WTC11 (cell line): ENCODE measurements at regions not wholly inside any gene's neighbourhood (a gene's known extent, or its start where the extent isn't known, plus 50 kb on each side); places are given as distances from the start of the nearest gene placed in this dataset.

Source experiments
- ATAC-seq: fragments of 200-7000 bp; cut with Tn5 transposase; 2 replicates; pipeline ENCODE4 v1.10.0; 2021; ENCODE audit warnings: mild to moderate bottlenecking, moderate library complexity
- CTCF ChIA-PET: fragments of 300-600 bp; sonication (Branson Sonifier 250); formaldehyde crosslinking; loops from one replicate; lab custom pipeline; 2021; ENCODE audit warnings: antibody characterized with exemption; lab: Charles Lee
- POLR2A ChIA-PET: fragments of 350-600 bp; sonication (Branson Sonifier 250); formaldehyde crosslinking; loops from one replicate; lab custom pipeline; 2021; ENCODE audit warnings: antibody characterized with exemption; lab: Charles Lee
- DNase-seq: peaks from one replicate; pipeline ENCODE4 v3.0.0; 2021; ENCODE audit warnings: low spot score
- H3K27ac Mint-ChIP-seq: 2 replicates; pipeline ENCODE4 v1.8.0; 2021; ENCODE audit warnings: mixed read lengths
- H3K27me3 Mint-ChIP-seq: 2 replicates; pipeline ENCODE4 v1.8.0; 2021; ENCODE audit warnings: low read depth, mild to moderate bottlenecking, moderate library complexity, mixed read lengths
- H3K36me3 Mint-ChIP-seq: 2 replicates; pipeline ENCODE4 v1.8.0; 2021; ENCODE audit warnings: mixed read lengths
- H3K4me1 Mint-ChIP-seq: 2 replicates; pipeline ENCODE4 v1.8.0; 2022; ENCODE audit warnings: mixed read lengths
- H3K4me3 Mint-ChIP-seq: 2 replicates; pipeline ENCODE4 v1.8.0; 2021; ENCODE audit warnings: mild to moderate bottlenecking, moderate library complexity, mixed read lengths
- H3K9me3 Mint-ChIP-seq: 2 replicates; pipeline ENCODE4 v1.8.0; 2021; ENCODE audit warnings: mixed read lengths
- ATF2 ChIP-seq: sonication (generic); formaldehyde crosslinking; IDR thresholded peaks from 2 replicates; pipeline ENCODE4 v1.8.1; 2022; ENCODE audit warnings: low read depth, missing genetic modification reagents, borderline replicate concordance
- ATF6 ChIP-seq: sonication (generic); formaldehyde crosslinking; IDR thresholded peaks from 2 replicates; pipeline ENCODE4 v1.8.1; 2023; ENCODE audit warnings: mild to moderate bottlenecking, missing genetic modification reagents
- MLX ChIP-seq: sonication (generic); formaldehyde crosslinking; IDR thresholded peaks from 2 replicates; pipeline ENCODE4 v1.8.1; 2023; ENCODE audit warnings: mild to moderate bottlenecking, missing genetic modification reagents, moderate library complexity
- MYBL2 ChIP-seq: sonication (generic); formaldehyde crosslinking; IDR thresholded peaks from 2 replicates; pipeline ENCODE4 v1.8.1; 2023; ENCODE audit warnings: mild to moderate bottlenecking, moderate library complexity, missing genetic modification reagents
- NR1H2 ChIP-seq: sonication (generic); formaldehyde crosslinking; IDR thresholded peaks from 2 replicates; pipeline ENCODE4 v1.9.0; 2021; ENCODE audit warnings: mild to moderate bottlenecking, moderate library complexity, missing genetic modification reagents
- PRDM15 ChIP-seq: sonication (generic); formaldehyde crosslinking; IDR thresholded peaks from 2 replicates; pipeline ENCODE4 v1.8.0; 2022; ENCODE audit warnings: missing genetic modification reagents
- RORB ChIP-seq: fragments of 250-450 bp; sonication (Bioruptor Pico); IDR thresholded peaks from 2 replicates; pipeline ENCODE4 v1.9.0; 2021; ENCODE audit warnings: mild to moderate bottlenecking
- ZMAT4 ChIP-seq: fragments of 250-450 bp; sonication (Bioruptor Pico); IDR thresholded peaks from 2 replicates; pipeline ENCODE4 v1.9.0; 2021; ENCODE audit warnings: mild to moderate bottlenecking
- ZNF121 ChIP-seq: sonication (generic); formaldehyde crosslinking; IDR thresholded peaks from 2 replicates; pipeline ENCODE4 v1.8.0; 2023; ENCODE audit warnings: missing genetic modification reagents
- ZNF138 ChIP-seq: sonication (generic); formaldehyde crosslinking; conservative IDR thresholded peaks from 2 replicates; pipeline ENCODE4 v1.8.1; 2022; ENCODE audit warnings: mild to moderate bottlenecking, moderate library complexity, missing genetic modification reagents
- ZNF232 ChIP-seq: sonication (generic); formaldehyde crosslinking; IDR thresholded peaks from 2 replicates; pipeline ENCODE4 v1.8.0; 2022; ENCODE audit warnings: mild to moderate bottlenecking, missing genetic modification reagents
- ZNF263 ChIP-seq: sonication (generic); formaldehyde crosslinking; IDR thresholded peaks from 2 replicates; pipeline ENCODE4 v1.8.1; 2022; ENCODE audit warnings: low read depth, mild to moderate bottlenecking, moderate library complexity, missing genetic modification reagents

GRCh38 chr10:63964406-63964805, 443.2 kb downstream of the REEP3 start (continued):
- TF ChIP-seq PRDM15 (CRISPR knock-in tag) = no peak
- TF ChIP-seq ZNF232 (CRISPR knock-in tag) = no peak
- no peak for TF ChIP-seq RORB (CRISPR knock-in tag)
- no peak for TF ChIP-seq ZNF138
- no peak for TF ChIP-seq ATF6 (CRISPR knock-in tag)
- TF ChIP-seq MLX (CRISPR knock-in tag) = no peak

- Mint-ChIP-seq H3K27ac (no peak overlapping the region), H3K27me3 (no peaks in the 10 kb centered on the region), H3K4me1 (no peaks in the 10 kb centered on the region), H3K36me3 (no peaks in the 10 kb centered on the region; the same call in 1 of the 2 replicates), H3K9me3 (peaks cover 27% of the 10 kb centered on the region), H3K4me3 (no peak overlapping the region)
- ATAC-seq (no peak), DNase-seq (no peak)
- ChIA-PET POLR2A (no interaction called here), CTCF (interaction anchor here (0.7 to 2.1 kb wide), 2 partner anchors 9 to 11 kb away, joined by 3 to 11 read pairs; no protein-coding TSS in a partner anchor)
- TF ChIP-seq NR1H2 = no peak
- TF ChIP-seq ZNF121 (CRISPR knock-in tag) = no peak
- TF ChIP-seq ATF2 = no peak
- TF ChIP-seq MYBL2 = no peak
- TF ChIP-seq ZNF263 (CRISPR knock-in tag) = no peak
Measured at GRCh38 chr10:63965846-63966245, 444.6 kb downstream of the REEP3 start.

GRCh38 chr10:63972949-63973827, 452.0 kb downstream of the REEP3 start:
- Mint-ChIP-seq H3K36me3 (no peaks in the 10 kb centered on the region; the same call in 1 of the 2 replicates), H3K9me3 (peaks cover 20% of the 10 kb centered on the region), H3K27ac (no peak overlapping the region), H3K27me3 (no peaks in the 10 kb centered on the region; the same call in 1 of the 2 replicates)
- DNase-seq = peak; percentile 20
- POLR2A ChIA-PET = no interaction called here
- no peak for TF ChIP-seq ZMAT4 (CRISPR knock-in tag)
- TF ChIP-seq, all 79 proteins: peak for 0
- Mint-ChIP-seq H3K4me3 (no peak overlapping the region), H3K4me1 (peaks cover 2% of the 10 kb centered on the region; the same call in 1 of the 2 replicates)
- ATAC-seq = peak; percentile 41
- CTCF ChIA-PET = interaction anchor here (2.4 to 7.2 kb wide), 2 partner anchors 72 to 106 kb away, joined by 6 to 188 read pairs; no protein-coding TSS in a partner anchor
